HEK293T (cell line): ENCODE measurements at regions not wholly inside any gene's neighbourhood (a gene's known extent, or its start where the extent isn't known, plus 50 kb on each side); places are given as distances from the start of the nearest gene placed in this dataset.

Source experiments
- CTBP1 ChIP-seq: fragments of 450-650 bp; IDR thresholded peaks from 2 replicates; pipeline ENCODE4 v1.6.1; 2016; ENCODE audit warnings: borderline replicate concordance
- FOXK2 ChIP-seq: fragments of 450-650 bp; IDR thresholded peaks from 2 replicates; pipeline ENCODE4 v1.6.1; 2016; ENCODE audit warnings: mild to moderate bottlenecking
- HDGF ChIP-seq: fragments of 450-650 bp; IDR thresholded peaks from 2 replicates; pipeline ENCODE4 v1.6.1; 2017; ENCODE audit warnings: antibody characterized with exemption, borderline replicate concordance
- LEF1 ChIP-seq: fragments of 450-650 bp; IDR thresholded peaks from 2 replicates; pipeline ENCODE4 v1.6.1; 2017; ENCODE audit warnings: mild to moderate bottlenecking, borderline replicate concordance
- NFRKB ChIP-seq: fragments of 450-650 bp; IDR thresholded peaks from 2 replicates; pipeline ENCODE4 v1.6.1; 2016; ENCODE audit warnings: mild to moderate bottlenecking, moderate library complexity
- SP1 ChIP-seq: fragments of 450-650 bp; IDR thresholded peaks from 2 replicates; pipeline ENCODE4 v1.6.1; 2017
- SUZ12 ChIP-seq: fragments of 450-650 bp; IDR thresholded peaks from 2 replicates; pipeline ENCODE4 v1.6.1; 2016; ENCODE audit warnings: mild to moderate bottlenecking

DNA sequence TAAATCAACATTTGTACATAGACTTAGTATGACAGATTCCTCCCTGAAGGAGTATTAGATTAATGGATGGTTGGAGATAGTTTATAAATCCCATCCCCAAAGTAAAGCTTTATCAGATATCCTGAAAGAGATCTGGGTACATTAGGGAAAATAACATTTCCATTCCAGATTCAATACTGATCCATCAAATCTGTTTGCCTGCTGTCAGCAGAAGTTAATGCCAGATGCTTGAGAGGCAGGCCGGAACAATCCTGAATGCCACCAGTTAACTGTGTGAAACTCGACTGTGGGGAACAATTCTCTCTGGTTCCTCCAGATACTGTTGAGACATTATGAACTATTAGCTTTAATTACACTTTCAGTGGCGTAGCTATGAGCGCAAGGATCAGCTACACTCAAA, 1166.8 kb downstream of the MAT2B start:
- TF ChIP-seq SP1 (no peak), CTBP1 (no peak), NFRKB (no peak), LEF1 (no peak), SUZ12 (no peak), FOXK2 (no peak), HDGF (no peak)
